HG03571 (cell line): ENCODE measurements at regions not wholly inside any gene's neighbourhood (a gene's known extent, or its start where the extent isn't known, plus 50 kb on each side); places are given as distances from the start of the nearest gene placed in this dataset.

Source experiments
- ATAC-seq: cut with Tn5 transposase; IDR thresholded peaks from one replicate; pipeline ENCODE4 v1.9.1; 2021; ENCODE audit not compliant: unreplicated experiment

- no peak for ATAC-seq
Observed at GRCh38 chr10:36336315-36336714, 694.2 kb upstream of the FZD8 start.

- no peak for ATAC-seq
Observed at GRCh38 chr10:36333446-36333845, 691.4 kb upstream of the FZD8 start.

GRCh38 chr10:36332926-36333325 is 690.8 kb upstream of the FZD8 start:
- no peak for ATAC-seq

- ATAC-seq: no peak
Observed at GRCh38 chr10:36331121-36331520, 689.0 kb upstream of the FZD8 start.

- ATAC-seq: no peak
Observed at GRCh38 chr10:36325815-36326214, 683.7 kb upstream of the FZD8 start.

- ATAC-seq: no peak
Observed at GRCh38 chr10:36324831-36325230, 682.7 kb upstream of the FZD8 start.

- no peak for ATAC-seq
Observed at GRCh38 chr10:36313142-36313541, 671.0 kb upstream of the FZD8 start.

GRCh38 chr10:36303896-36304295 is 661.8 kb upstream of the FZD8 start:
- no peak for ATAC-seq

GRCh38 chr10:36302086-36302485 is 660.0 kb upstream of the FZD8 start:
- ATAC-seq: no peak

GRCh38 chr10:36301539-36301938 is 659.4 kb upstream of the FZD8 start:
- no peak for ATAC-seq

GRCh38 chr10:36301139-36301538 is 659.0 kb upstream of the FZD8 start:
- no peak for ATAC-seq

- no peak for ATAC-seq
Observed at GRCh38 chr10:36283827-36284226, 641.7 kb upstream of the FZD8 start.

GRCh38 chr10:36281831-36282331 is 639.8 kb upstream of the FZD8 start:
- ATAC-seq: no peak

- no peak for ATAC-seq
Observed at GRCh38 chr10:36280890-36281499, 638.9 kb upstream of the FZD8 start.

GRCh38 chr10:36280321-36280741 is 638.2 kb upstream of the FZD8 start:
- no peak for ATAC-seq

GRCh38 chr10:36278176-36278575 is 636.1 kb upstream of the FZD8 start:
- no peak for ATAC-seq

- ATAC-seq: no peak
Observed at GRCh38 chr10:36277459-36277858, 635.4 kb upstream of the FZD8 start.

GRCh38 chr10:36271627-36272340 is 629.7 kb upstream of the FZD8 start:
- ATAC-seq: no peak

GRCh38 chr10:36269222-36269621 is 627.1 kb upstream of the FZD8 start:
- ATAC-seq: no peak

GRCh38 chr10:36266923-36267322 is 624.8 kb upstream of the FZD8 start:
- ATAC-seq: no peak

GRCh38 chr10:36265741-36266140 is 623.6 kb upstream of the FZD8 start:
- no peak for ATAC-seq

GRCh38 chr10:36263871-36264270 is 621.8 kb upstream of the FZD8 start:
- ATAC-seq: no peak

- no peak for ATAC-seq
Observed at GRCh38 chr10:36256948-36257356, 614.9 kb upstream of the FZD8 start.
